ENCODE measurements at regions not wholly inside any gene's neighbourhood (a gene's known extent, or its start where the extent isn't known, plus 50 kb on each side); places are given as distances from the start of the nearest gene placed in this dataset.

DNA sequence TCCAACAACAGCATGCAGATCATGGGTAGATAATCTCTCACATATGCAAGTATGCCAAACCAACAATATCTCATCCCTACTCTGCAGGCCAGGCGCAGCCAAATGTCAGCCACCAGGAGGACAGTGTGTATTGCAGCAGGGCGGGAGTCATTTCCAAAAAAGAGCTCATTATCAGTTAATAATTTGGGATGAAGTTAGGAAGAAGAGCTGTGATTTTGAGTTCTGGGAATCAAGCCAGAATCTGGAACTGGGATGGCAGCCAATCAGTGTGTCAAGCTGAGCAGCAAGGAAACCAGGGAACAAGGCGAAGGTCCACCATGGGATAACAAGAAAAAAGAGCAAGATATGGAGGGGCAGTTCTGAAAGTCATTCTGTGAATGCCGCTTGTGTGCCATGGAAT, 88.2 kb upstream of the CAMK2D start:
- no peak overlapping the region for H3K27ac ChIP-seq (replicated peaks)
- H3K9me3 ChIP-seq (replicated peaks): no peaks in the 10 kb centered on the region
- H3K36me3 ChIP-seq: no peaks in the 10 kb centered on the region
- TF ChIP-seq CTCF (IDR thresholded peaks at IDR 0.05; ENCODE audit: borderline replicate concordance): peak; percentile 24
- no peaks in the 10 kb centered on the region for H3K27me3 ChIP-seq (ENCODE audit: low read depth)
- H3K4me3 ChIP-seq: no peak overlapping the region
- peak; percentile 37 for DNase-seq
- peaks cover 9% of the 10 kb centered on the region for H3K4me1 ChIP-seq
- intact Hi-C loops (cut with micrococcal nuclease): no loop called here

DNA sequence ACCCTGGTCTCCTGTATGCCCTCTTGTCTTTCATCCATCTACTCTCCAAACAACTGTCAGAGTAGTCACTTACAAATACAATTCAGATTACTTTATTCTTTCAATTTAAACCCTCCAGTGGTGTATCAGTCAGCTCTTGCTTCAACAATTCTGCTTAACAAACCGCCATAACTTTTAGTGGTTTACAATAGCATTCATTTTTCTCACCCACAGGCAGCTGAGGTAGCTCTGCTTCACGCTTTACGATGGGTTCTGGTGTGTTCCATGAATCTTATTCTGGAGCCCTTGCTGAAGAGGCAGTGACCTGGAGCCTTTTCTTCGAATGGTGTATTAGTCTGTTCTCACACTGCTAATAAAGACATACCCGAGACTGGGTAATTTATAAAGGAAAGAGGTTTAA, 86.2 kb upstream of the CAMK2D start:
- intact Hi-C loops (cut with micrococcal nuclease): no loop called here
- Histone ChIP-seq H3K4me3 (no peak overlapping the region), H3K27me3 (ENCODE audit: low read depth) (no peaks in the 10 kb centered on the region), H3K36me3 (no peaks in the 10 kb centered on the region), H3K27ac (replicated peaks) (no peak overlapping the region), H3K9me3 (replicated peaks) (no peaks in the 10 kb centered on the region), H3K4me1 (peaks cover 9% of the 10 kb centered on the region)
- TF ChIP-seq CTCF (IDR thresholded peaks at IDR 0.05; ENCODE audit: borderline replicate concordance): no peak
- no peak for DNase-seq

DNA sequence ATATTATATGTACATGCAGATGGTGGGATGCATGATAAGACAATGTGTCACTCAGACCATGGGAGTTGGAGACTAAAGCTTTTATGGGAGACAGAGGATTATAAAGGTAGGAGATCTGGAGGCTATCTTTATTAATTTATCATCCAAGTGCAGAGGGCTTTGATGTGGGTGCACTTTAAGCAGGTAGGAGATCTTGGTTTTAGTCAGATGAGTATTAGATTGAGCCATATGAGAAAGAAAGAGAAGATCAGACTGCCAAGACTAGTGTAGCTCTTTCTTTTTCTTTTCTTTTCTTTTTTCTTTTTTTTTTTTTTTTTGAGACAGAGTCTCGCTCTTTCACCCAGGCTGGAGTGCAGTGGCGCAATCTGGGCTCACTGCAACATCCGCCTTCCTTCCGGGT, 84.9 kb upstream of the CAMK2D start:
- no peak for DNase-seq
- Histone ChIP-seq H3K27me3 (ENCODE audit: low read depth) (no peaks in the 10 kb centered on the region), H3K36me3 (no peaks in the 10 kb centered on the region), H3K27ac (replicated peaks) (no peak overlapping the region), H3K9me3 (replicated peaks) (no peaks in the 10 kb centered on the region), H3K4me1 (peaks cover 9% of the 10 kb centered on the region), H3K4me3 (no peak overlapping the region)
- no peak for TF ChIP-seq CTCF (IDR thresholded peaks at IDR 0.05; ENCODE audit: borderline replicate concordance)
- intact Hi-C loops (cut with micrococcal nuclease): no loop called here

DNA sequence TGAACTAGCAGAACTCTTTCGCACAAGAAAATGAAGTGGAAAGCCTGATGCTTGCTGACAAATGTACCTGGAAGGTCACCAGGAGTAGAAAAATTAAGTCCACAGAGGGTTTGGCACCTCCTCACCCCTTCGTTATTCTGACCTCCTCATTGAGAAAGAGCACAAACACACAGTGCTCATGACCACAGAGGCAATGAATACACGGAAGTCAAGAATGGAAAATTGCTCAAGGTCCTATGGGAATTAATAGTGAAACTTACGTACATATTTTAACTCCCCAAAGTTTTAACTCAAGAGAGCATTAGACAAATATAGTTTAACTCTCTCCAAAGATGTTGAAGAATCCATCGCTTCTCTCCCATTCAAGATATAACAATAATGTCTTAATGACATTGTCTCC, 83.6 kb upstream of the CAMK2D start:
- Histone ChIP-seq H3K27ac (replicated peaks) (no peak overlapping the region), H3K4me3 (peak overlapping the region; percentile 18), H3K36me3 (no peaks in the 10 kb centered on the region), H3K4me1 (peaks cover 9% of the 10 kb centered on the region), H3K9me3 (replicated peaks) (no peaks in the 10 kb centered on the region), H3K27me3 (ENCODE audit: low read depth) (no peaks in the 10 kb centered on the region)
- no peak for TF ChIP-seq CTCF (IDR thresholded peaks at IDR 0.05; ENCODE audit: borderline replicate concordance)
- intact Hi-C loops (cut with micrococcal nuclease): no loop called here
- no peak for DNase-seq

DNA sequence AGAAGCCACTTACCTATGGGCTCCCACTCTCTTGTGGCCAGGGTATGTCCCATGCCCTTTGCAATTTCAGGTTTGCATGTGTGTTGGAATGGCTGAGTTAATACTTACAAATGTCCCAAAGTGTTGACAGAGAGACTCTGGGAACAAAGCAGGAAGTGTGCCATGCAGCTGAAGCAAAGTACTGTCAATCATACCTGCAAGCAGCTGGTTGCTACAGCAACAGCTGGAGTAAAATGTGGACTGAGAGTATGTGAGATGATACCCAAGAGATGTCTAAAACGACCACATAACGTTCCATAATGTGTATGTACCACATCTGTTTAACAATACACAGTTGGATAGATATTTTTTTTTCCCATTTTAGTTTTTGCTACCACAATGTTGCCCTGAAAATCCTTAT, 82.8 kb upstream of the CAMK2D start:
- H3K27ac ChIP-seq (replicated peaks): no peak overlapping the region
- H3K4me1 ChIP-seq: peaks cover 1% of the 10 kb centered on the region
- no peaks in the 10 kb centered on the region for H3K36me3 ChIP-seq
- TF ChIP-seq CTCF (IDR thresholded peaks at IDR 0.05; ENCODE audit: borderline replicate concordance): no peak
- intact Hi-C loops (cut with micrococcal nuclease): no loop called here
- no peaks in the 10 kb centered on the region for H3K27me3 ChIP-seq (ENCODE audit: low read depth)
- no peak for DNase-seq
- no peak overlapping the region for H3K4me3 ChIP-seq
- no peaks in the 10 kb centered on the region for H3K9me3 ChIP-seq (replicated peaks)

DNA sequence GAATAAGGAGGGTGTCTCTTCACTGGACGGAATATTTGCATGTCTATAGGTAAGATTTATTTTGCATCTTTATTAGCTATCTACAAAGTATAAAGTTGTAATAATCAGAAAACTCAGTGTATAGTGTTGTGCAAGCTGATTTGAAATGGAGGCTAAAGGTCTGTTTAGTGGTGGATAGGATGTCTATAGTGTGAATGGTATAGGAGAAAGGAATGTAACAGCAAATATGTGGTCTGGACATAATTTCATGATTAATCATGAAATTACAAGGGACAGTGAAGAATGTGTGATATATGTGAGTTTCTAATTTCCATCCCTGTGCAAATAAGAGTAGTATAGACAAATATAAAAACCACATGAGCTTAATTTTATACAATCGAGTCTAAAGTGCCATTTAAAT, 79.3 kb upstream of the CAMK2D start:
- Histone ChIP-seq H3K4me1 (no peaks in the 10 kb centered on the region), H3K27ac (replicated peaks) (no peak overlapping the region), H3K36me3 (no peaks in the 10 kb centered on the region), H3K9me3 (replicated peaks) (no peaks in the 10 kb centered on the region), H3K27me3 (ENCODE audit: low read depth) (no peaks in the 10 kb centered on the region), H3K4me3 (no peak overlapping the region)
- DNase-seq: no peak
- TF ChIP-seq CTCF (IDR thresholded peaks at IDR 0.05; ENCODE audit: borderline replicate concordance): no peak
- intact Hi-C loops (cut with micrococcal nuclease): no loop called here

Data from left ventricle myocardium inferior (tissue), 1 donor.